ENCODE measurements at regions not wholly inside any gene's neighbourhood (a gene's known extent, or its start where the extent isn't known, plus 50 kb on each side); places are given as distances from the start of the nearest gene placed in this dataset.

- Histone ChIP-seq H3K9me3 (no peaks in the 10 kb centered on the region), H3K36me3 (replicated peaks in 1 of 2; ENCODE audit: insufficient read depth in 1 of 2, low read depth in 2 of 2) (no peaks in the 10 kb centered on the region), H3K27ac (no peak overlapping the region), H3K4me3 (no peak overlapping the region), H3K27me3 (no peaks in the 10 kb centered on the region), H3K4me1 (no peaks in the 10 kb centered on the region)
- no peak for DNase-seq
- ATAC-seq = no peak
- 78 to 84% methylated on average over 5 of the region's 5 CpGs for WGBS, 2 donors
- TF ChIP-seq POLR2A (IDR thresholded peaks at IDR 0.05) = no peak
- TF ChIP-seq, protein P1, sequence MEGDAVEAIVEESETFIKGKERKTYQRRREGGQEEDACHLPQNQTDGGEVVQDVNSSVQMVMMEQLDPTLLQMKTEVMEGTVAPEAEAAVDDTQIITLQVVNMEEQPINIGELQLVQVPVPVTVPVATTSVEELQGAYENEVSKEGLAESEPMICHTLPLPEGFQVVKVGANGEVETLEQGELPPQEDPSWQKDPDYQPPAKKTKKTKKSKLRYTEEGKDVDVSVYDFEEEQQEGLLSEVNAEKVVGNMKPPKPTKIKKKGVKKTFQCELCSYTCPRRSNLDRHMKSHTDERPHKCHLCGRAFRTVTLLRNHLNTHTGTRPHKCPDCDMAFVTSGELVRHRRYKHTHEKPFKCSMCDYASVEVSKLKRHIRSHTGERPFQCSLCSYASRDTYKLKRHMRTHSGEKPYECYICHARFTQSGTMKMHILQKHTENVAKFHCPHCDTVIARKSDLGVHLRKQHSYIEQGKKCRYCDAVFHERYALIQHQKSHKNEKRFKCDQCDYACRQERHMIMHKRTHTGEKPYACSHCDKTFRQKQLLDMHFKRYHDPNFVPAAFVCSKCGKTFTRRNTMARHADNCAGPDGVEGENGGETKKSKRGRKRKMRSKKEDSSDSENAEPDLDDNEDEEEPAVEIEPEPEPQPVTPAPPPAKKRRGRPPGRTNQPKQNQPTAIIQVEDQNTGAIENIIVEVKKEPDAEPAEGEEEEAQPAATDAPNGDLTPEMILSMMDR (IDR thresholded peaks at IDR 0.05) = no peak
- intact Hi-C loops (cut with DNase I) = no loop called here
Observed at GRCh38 chr3:193764959-193765358, 172.0 kb downstream of the OPA1 start.

GRCh38 chr3:193767353-193768069 is 174.5 kb downstream of the OPA1 start:
- TF ChIP-seq, protein P1 (IDR thresholded peaks at IDR 0.05) = no peak
- TF ChIP-seq POLR2A (IDR thresholded peaks at IDR 0.05) = no peak
- whole genome bisulfite sequencing, 2 donors = 79% methylated on average over 1 of the region's 1 CpG; no CpG with 5 or more reads in 1 of the 2 donors
- Histone ChIP-seq H3K27me3 (no peaks in the 10 kb centered on the region), H3K27ac (no peak overlapping the region), H3K36me3 (replicated peaks in 1 of 2; ENCODE audit: insufficient read depth in 1 of 2, low read depth in 2 of 2) (no peaks in the 10 kb centered on the region), H3K4me3 (no peak overlapping the region), H3K4me1 (no peaks in the 10 kb centered on the region), H3K9me3 (no peaks in the 10 kb centered on the region)
- intact Hi-C loops (cut with DNase I) = no loop called here
- DNase-seq = no peak
- no peak for ATAC-seq

DNA sequence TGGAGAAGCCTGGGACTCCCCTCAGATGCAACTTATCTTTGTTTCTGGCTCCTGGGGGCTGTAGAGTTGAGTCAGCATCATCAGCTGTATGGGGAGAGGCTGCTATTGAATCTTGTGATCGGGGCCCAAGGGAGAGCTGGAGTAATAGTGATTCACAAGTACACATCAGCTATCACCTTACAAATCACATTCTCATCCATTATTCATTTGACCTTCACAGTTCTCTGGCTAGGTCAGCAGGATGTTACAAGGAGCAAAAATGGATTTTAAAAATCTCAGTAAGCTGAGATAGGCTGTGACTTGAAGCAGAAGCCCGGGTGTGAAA is 175.0 kb downstream of the OPA1 start:
- DNase-seq (no peak), ATAC-seq (no peak)
- intact Hi-C loops (cut with DNase I) = no loop called here
- Histone ChIP-seq H3K27ac (no peak overlapping the region), H3K36me3 (replicated peaks in 1 of 2; ENCODE audit: insufficient read depth in 1 of 2, low read depth in 2 of 2) (no peaks in the 10 kb centered on the region), H3K4me3 (no peak overlapping the region), H3K27me3 (no peaks in the 10 kb centered on the region), H3K4me1 (no peaks in the 10 kb centered on the region), H3K9me3 (no peaks in the 10 kb centered on the region)
- TF ChIP-seq POLR2A (IDR thresholded peaks at IDR 0.05) = no peak
- TF ChIP-seq, protein P1 (IDR thresholded peaks at IDR 0.05) = no peak
- 64 to 69% methylated on average over 2 of the region's 2 CpGs for WGBS, 2 donors

DNA sequence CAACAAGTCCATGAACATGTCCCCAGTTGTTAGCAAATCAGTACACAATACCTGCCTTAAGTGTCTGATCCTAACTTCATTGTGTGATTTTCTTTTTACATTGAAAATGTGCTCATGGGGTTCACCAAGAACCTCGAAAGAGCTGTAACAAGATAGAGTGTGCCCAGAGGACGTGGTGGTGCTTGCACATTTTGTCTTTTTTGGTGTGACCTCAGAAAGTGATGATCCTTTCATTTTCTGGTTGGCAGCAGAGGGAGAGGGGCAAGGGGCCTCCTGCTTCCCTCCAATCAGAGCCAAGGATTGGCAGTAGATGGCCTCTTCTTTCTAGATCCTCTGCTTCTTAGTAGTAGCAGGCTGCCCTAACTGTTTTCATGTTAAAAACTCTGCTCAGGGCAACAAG is 176.4 kb downstream of the OPA1 start:
- ATAC-seq = no peak
- 79 to 84% methylated on average over 2 of the region's 2 CpGs for WGBS, 2 donors
- no peak for DNase-seq

More for the DNA sequence above, 176.4 kb downstream of the OPA1 start:
- TF ChIP-seq POLR2A (IDR thresholded peaks at IDR 0.05) = no peak
- TF ChIP-seq, protein P1 (IDR thresholded peaks at IDR 0.05) = no peak
- Histone ChIP-seq H3K27ac (no peak overlapping the region), H3K9me3 (no peaks in the 10 kb centered on the region), H3K4me1 (no peaks in the 10 kb centered on the region), H3K36me3 (replicated peaks in 1 of 2; ENCODE audit: insufficient read depth in 1 of 2, low read depth in 2 of 2) (no peaks in the 10 kb centered on the region), H3K4me3 (no peak overlapping the region), H3K27me3 (no peaks in the 10 kb centered on the region)
- intact Hi-C loops (cut with DNase I) = no loop called here
